Esophagus squamous epithelium (tissue), 5 donors: ENCODE measurements at regions not wholly inside any gene's neighbourhood (a gene's known extent, or its start where the extent isn't known, plus 50 kb on each side); places are given as distances from the start of the nearest gene placed in this dataset.

Experiments used
- DNase-seq: peaks from one replicate; lab custom pipeline; 2025; lab: John Stamatoyannopoulos, UW
- H3K27ac ChIP-seq, 4 donors: fragments of 200-600 bp; sonication (generic); one replicate each; pipeline ENCODE4 v1.5.1; 2016 to 2019; ENCODE audit warnings: mild to moderate bottlenecking in 1 of 4
- H3K27me3 ChIP-seq, 4 donors: fragments of 200-600 bp; sonication (generic); 1 replicate in 3 of 4; 2 replicates in 1 of 4; pipeline versions ENCODE4 v1.5.1 to v1.6.0; 2017 to 2021; ENCODE audit warnings: antibody characterized with exemption in 1 of 4
- H3K36me3 ChIP-seq, 3 donors: fragments of 200-600 bp; sonication (generic); one replicate each; pipeline ENCODE4 v1.5.1; 2016 to 2019
- H3K4me1 ChIP-seq, 3 donors: fragments of 200-600 bp; sonication (generic); one replicate each; pipeline ENCODE4 v1.5.1; 2017 to 2019
- H3K4me3 ChIP-seq, 4 donors: fragments of 200-600 bp; sonication (generic); 1 replicate in 3 of 4; 2 replicates in 1 of 4; pipeline ENCODE4 v1.5.1; 2016 to 2019; ENCODE audit warnings: mild to moderate bottlenecking in 2 of 4, moderate library complexity in 1 of 4
- H3K9me3 ChIP-seq, 3 donors: fragments of 200-600 bp; sonication (generic); one replicate each; pipeline ENCODE4 v1.5.1; 2016 to 2019
- POLR2A ChIP-seq, 4 donors: fragments of 450-650 bp; IDR thresholded peaks; one replicate each; pipeline ENCODE4 v1.6.1; 2017; ENCODE audit warnings: antibody characterized with exemption in 4 of 4, mild to moderate bottlenecking in 4 of 4, moderate library complexity in 3 of 4
- WGBS, 2 donors: methylation state at CpG; one replicate each; pipeline ENCODE4 v1.1.5; 2018; 5-methylcytosine and 5-hydroxymethylcytosine counted together
- intact Hi-C: fragments of 100-400 bp; cut with DNase I; formaldehyde crosslinking; loops from one replicate; pipeline ENCODE4 v1.15.0; 2022
- TF ChIP-seq, protein P1 (sequence below), 6 experiments: fragments of 450-650 bp in 4 of 6; fragments of 200-600 bp in 2 of 6; sonication (generic) in 2 of 6; IDR thresholded peaks; one replicate each; pipeline ENCODE4 v1.5.1; 2016 to 2019; ENCODE audit warnings: antibody characterized with exemption in 6 of 6, mild to moderate bottlenecking in 4 of 6, moderate library complexity in 4 of 6
- donor health status: DM: yes; HTN: yes; CAD: no.

GRCh38 chr3:65110661-65111060 lies 422.9 kb upstream of the ADAMTS9 start:
- Histone ChIP-seq H3K4me1 (peaks cover 0 to 6% (median 0%) of the 10 kb centered on the region in 3 donors), H3K27ac (no peak overlapping the region), H3K9me3 (no peaks in the 10 kb centered on the region), H3K4me3 (no peak overlapping the region), H3K36me3 (no peaks in the 10 kb centered on the region), H3K27me3 (no peaks in the 10 kb centered on the region)
- DNase-seq = no peak
- intact Hi-C loops = no loop called here
- WGBS, 2 donors = 60 to 73% methylated on average over 2 of the region's 2 CpGs
- TF ChIP-seq POLR2A (IDR thresholded peaks at IDR 0.05) = no peak
- TF ChIP-seq, protein P1, sequence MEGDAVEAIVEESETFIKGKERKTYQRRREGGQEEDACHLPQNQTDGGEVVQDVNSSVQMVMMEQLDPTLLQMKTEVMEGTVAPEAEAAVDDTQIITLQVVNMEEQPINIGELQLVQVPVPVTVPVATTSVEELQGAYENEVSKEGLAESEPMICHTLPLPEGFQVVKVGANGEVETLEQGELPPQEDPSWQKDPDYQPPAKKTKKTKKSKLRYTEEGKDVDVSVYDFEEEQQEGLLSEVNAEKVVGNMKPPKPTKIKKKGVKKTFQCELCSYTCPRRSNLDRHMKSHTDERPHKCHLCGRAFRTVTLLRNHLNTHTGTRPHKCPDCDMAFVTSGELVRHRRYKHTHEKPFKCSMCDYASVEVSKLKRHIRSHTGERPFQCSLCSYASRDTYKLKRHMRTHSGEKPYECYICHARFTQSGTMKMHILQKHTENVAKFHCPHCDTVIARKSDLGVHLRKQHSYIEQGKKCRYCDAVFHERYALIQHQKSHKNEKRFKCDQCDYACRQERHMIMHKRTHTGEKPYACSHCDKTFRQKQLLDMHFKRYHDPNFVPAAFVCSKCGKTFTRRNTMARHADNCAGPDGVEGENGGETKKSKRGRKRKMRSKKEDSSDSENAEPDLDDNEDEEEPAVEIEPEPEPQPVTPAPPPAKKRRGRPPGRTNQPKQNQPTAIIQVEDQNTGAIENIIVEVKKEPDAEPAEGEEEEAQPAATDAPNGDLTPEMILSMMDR (IDR thresholded peaks at IDR 0.05) = no peak

DNA sequence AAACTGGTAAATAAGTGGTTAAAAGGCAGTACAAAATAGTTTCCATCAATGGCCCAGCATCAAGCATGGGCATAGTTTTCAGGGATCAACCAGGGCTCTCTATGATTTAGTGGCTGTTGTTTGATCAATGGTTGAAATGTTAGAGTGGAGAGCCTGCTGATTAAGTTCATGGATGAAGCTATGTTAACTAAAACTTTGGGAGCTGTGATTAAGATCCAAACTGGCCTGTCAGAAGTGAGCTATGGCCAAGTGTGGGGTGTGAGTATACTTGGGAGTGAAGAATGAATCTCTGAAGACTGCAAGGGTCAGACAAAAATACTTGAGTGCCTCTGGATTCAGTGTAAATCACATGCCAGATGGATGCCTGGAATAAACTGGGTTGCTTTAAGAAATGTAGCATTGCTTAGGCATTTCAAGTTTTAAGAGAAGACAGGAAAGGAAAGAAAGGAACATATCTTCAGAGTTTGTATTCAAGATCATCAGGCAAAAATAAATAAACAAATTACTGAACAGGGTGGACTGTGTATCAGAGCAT lies 422.2 kb upstream of the ADAMTS9 start:
- Histone ChIP-seq H3K27ac (no peak overlapping the region), H3K9me3 (no peaks in the 10 kb centered on the region), H3K36me3 (no peaks in the 10 kb centered on the region), H3K4me3 (no peak overlapping the region), H3K27me3 (no peaks in the 10 kb centered on the region), H3K4me1 (peaks cover 0 to 6% (median 0%) of the 10 kb centered on the region in 3 donors)
- intact Hi-C loops = no loop called here
- no peak for DNase-seq
- TF ChIP-seq POLR2A (IDR thresholded peaks at IDR 0.05) = no peak
- TF ChIP-seq, protein P1 (IDR thresholded peaks at IDR 0.05) = no peak

DNA sequence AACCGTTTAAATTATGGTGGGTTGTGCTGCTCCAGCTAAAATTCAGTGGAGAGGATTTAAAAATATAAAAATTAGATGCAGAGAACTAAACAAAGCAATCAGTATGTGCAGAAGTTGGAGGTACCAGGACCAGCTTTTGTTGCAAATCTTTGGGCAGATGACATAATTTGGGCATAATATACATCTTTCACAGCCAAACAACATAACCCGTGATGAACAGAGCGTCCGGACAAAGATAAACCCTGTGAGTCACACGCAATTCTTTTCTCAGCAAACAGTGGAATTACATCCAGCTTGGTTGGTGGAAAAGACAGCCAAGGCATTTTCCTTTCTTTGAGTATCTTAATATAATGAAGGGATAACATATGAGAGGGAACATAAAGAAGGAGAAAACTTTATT lies 419.4 kb upstream of the ADAMTS9 start:
- WGBS, 2 donors = 21 to 43% methylated on average over 5 of the region's 5 CpGs
- TF ChIP-seq, protein P1 (IDR thresholded peaks at IDR 0.05) = no peak
- no peak for TF ChIP-seq POLR2A (IDR thresholded peaks at IDR 0.05)
- no peak overlapping the region for H3K27ac ChIP-seq
- H3K36me3 ChIP-seq = no peaks in the 10 kb centered on the region
- H3K4me3 ChIP-seq = no peak overlapping the region
- H3K9me3 ChIP-seq = no peaks in the 10 kb centered on the region
- peaks cover 0 to 6% (median 0%) of the 10 kb centered on the region in 3 donors for H3K4me1 ChIP-seq
- no peak for DNase-seq
- H3K27me3 ChIP-seq = no peaks in the 10 kb centered on the region
- intact Hi-C loops = no loop called here

GRCh38 chr3:65101450-65101849 lies 413.6 kb upstream of the ADAMTS9 start:
- intact Hi-C loops = no loop called here

GRCh38 chr3:65098400-65098799 lies 410.6 kb upstream of the ADAMTS9 start:
- no peaks in the 10 kb centered on the region for H3K36me3 ChIP-seq
- intact Hi-C loops = no loop called here
- no peaks in the 10 kb centered on the region for H3K9me3 ChIP-seq
- H3K4me3 ChIP-seq = no peak overlapping the region
- no peaks in the 10 kb centered on the region for H3K4me1 ChIP-seq
- DNase-seq = no peak
- H3K27me3 ChIP-seq = no peaks in the 10 kb centered on the region
- WGBS, 2 donors = 86 to 92% methylated on average over 5 of the region's 5 CpGs
- TF ChIP-seq, protein P1 (IDR thresholded peaks at IDR 0.05) = no peak
- TF ChIP-seq POLR2A (IDR thresholded peaks at IDR 0.05) = no peak
- H3K27ac ChIP-seq = no peak overlapping the region

More at GRCh38 chr3:65101450-65101849, 413.6 kb upstream of the ADAMTS9 start:
- no peak overlapping the region for H3K4me3 ChIP-seq
- TF ChIP-seq POLR2A (IDR thresholded peaks at IDR 0.05) = no peak
- TF ChIP-seq, protein P1 (IDR thresholded peaks at IDR 0.05) = no peak
- no peaks in the 10 kb centered on the region for H3K4me1 ChIP-seq
- DNase-seq = no peak
- WGBS, 2 donors = 17 to 36% methylated on average over 1 of the region's 1 CpG
- H3K9me3 ChIP-seq = no peaks in the 10 kb centered on the region
- no peak overlapping the region for H3K27ac ChIP-seq
- no peaks in the 10 kb centered on the region for H3K27me3 ChIP-seq
- H3K36me3 ChIP-seq = no peaks in the 10 kb centered on the region
